ENCODE measurements at regions not wholly inside any gene's neighbourhood (a gene's known extent, or its start where the extent isn't known, plus 50 kb on each side); places are given as distances from the start of the nearest gene placed in this dataset.
"Not testable (repeated sequence)": the region's sequence is repeated elsewhere in the genome, so short reads cannot be mapped to it uniquely, and the experiment has no call there.

- not testable (repeated sequence) for TF ChIP-seq POLR2A, CTCF (IDR thresholded peaks at IDR 0.05)
Observed at GRCh38 chr10:106015369-106016199, 1148.9 kb downstream of the SORCS1 start.
